HEK293 (cell line): ENCODE measurements at regions not wholly inside any gene's neighbourhood (a gene's known extent, or its start where the extent isn't known, plus 50 kb on each side); places are given as distances from the start of the nearest gene placed in this dataset.

ENCODE experiments used
- CTCF ChIA-PET: fragments of 350-600 bp; formaldehyde crosslinking; extraction: SDS; loops from one replicate; lab custom pipeline; 2021; ENCODE audit warnings: antibody characterized with exemption; lab: Yijun Ruan, JAX
- POLR2A ChIA-PET: fragments of 300-600 bp; formaldehyde crosslinking; extraction: SDS; loops from one replicate; lab custom pipeline; 2020; ENCODE audit warnings: antibody characterized with exemption, inconsistent platforms; lab: Yijun Ruan, JAX
- H3K27ac ChIP-seq: fragments of 200-500 bp; sonication (Bioruptor generic); 2 replicates; pipeline ENCODE4 v1.5.1; 2014; ENCODE audit warnings: low read depth, low read length, control low read depth, inconsistent platforms; ENCODE audit errors: extremely low read depth
- H3K36me3 ChIP-seq, 2 experiments: fragments of 200-500 bp in 1 of 2; sonication (Bioruptor generic) in 1 of 2; 1 replicate in 1 of 2; 2 replicates in 1 of 2; pipeline ENCODE4 v1.5.1; 2014 to 2017; ENCODE audit warnings: inconsistent platforms in 2 of 2, low read length in 2 of 2; ENCODE audit not compliant: control insufficient read depth in 2 of 2, insufficient read depth in 1 of 2
- H3K4me1 ChIP-seq: fragments of 200-500 bp; sonication (Bioruptor generic); 2 replicates; pipeline ENCODE4 v1.5.1; 2014; ENCODE audit warnings: mild to moderate bottlenecking, low read length, inconsistent platforms; ENCODE audit not compliant: control insufficient read depth, insufficient read depth
- H3K4me3 ChIP-seq: 2 replicates; pipeline ENCODE4 v1.5.1; 2011; ENCODE audit warnings: low read depth, mild to moderate bottlenecking, control low read depth, low read length, moderate library complexity
- H3K9me3 ChIP-seq: fragments of 200-500 bp; sonication (Bioruptor generic); 2 replicates; pipeline ENCODE4 v1.5.1; 2014; ENCODE audit warnings: low read depth, low read length, inconsistent platforms; ENCODE audit not compliant: control insufficient read depth, insufficient read depth
- GLIS1 ChIP-seq: fragments of 450-650 bp; formaldehyde crosslinking; IDR thresholded peaks from 2 replicates; pipeline ENCODE4 v1.5.1; 2016; ENCODE audit warnings: missing biosample characterization, missing genetic modification characterization
- GLIS2 ChIP-seq: fragments of 450-650 bp; formaldehyde crosslinking; IDR thresholded peaks from 2 replicates; pipeline ENCODE4 v1.5.1; 2016; ENCODE audit warnings: missing biosample characterization, missing genetic modification characterization
- HOXC10 ChIP-seq: sonication (generic); formaldehyde crosslinking; IDR thresholded peaks from 2 replicates; pipeline ENCODE4 v1.8.1; 2023; ENCODE audit warnings: mild to moderate bottlenecking, missing genetic modification reagents
- KLF1 ChIP-seq: fragments of 450-650 bp; formaldehyde crosslinking; IDR thresholded peaks from 2 replicates; pipeline ENCODE4 v1.5.1; 2016; ENCODE audit warnings: missing biosample characterization, missing genetic modification characterization
- SP2 ChIP-seq: fragments of 450-650 bp; formaldehyde crosslinking; IDR thresholded peaks from 2 replicates; pipeline ENCODE4 v1.5.1; 2016; ENCODE audit warnings: missing biosample characterization, missing genetic modification characterization
- SP7 ChIP-seq: fragments of 450-650 bp; formaldehyde crosslinking; IDR thresholded peaks from 2 replicates; pipeline ENCODE4 v1.5.1; 2016; ENCODE audit warnings: missing biosample characterization, missing genetic modification characterization
- ZBTB17 ChIP-seq: fragments of 450-650 bp; formaldehyde crosslinking; IDR thresholded peaks from 2 replicates; pipeline ENCODE4 v1.5.1; 2016; ENCODE audit warnings: missing biosample characterization, missing genetic modification characterization
- ZBTB48 ChIP-seq: fragments of 450-650 bp; formaldehyde crosslinking; IDR thresholded peaks from 2 replicates; pipeline ENCODE4 v1.5.1; 2016; ENCODE audit warnings: missing biosample characterization, missing genetic modification characterization
- ZFP69B ChIP-seq: fragments of 450-650 bp; formaldehyde crosslinking; IDR thresholded peaks from 2 replicates; pipeline ENCODE4 v1.5.1; 2016; ENCODE audit warnings: missing biosample characterization, missing genetic modification characterization
- ZNF155 ChIP-seq: fragments of 450-650 bp; formaldehyde crosslinking; IDR thresholded peaks from 2 replicates; pipeline ENCODE4 v1.5.1; 2016; ENCODE audit warnings: missing biosample characterization, missing genetic modification characterization
- ZNF280D ChIP-seq: fragments of 450-650 bp; formaldehyde crosslinking; IDR thresholded peaks from 2 replicates; pipeline ENCODE4 v1.5.1; 2016; ENCODE audit warnings: missing biosample characterization, missing genetic modification characterization
- ZNF350 ChIP-seq: fragments of 450-650 bp; formaldehyde crosslinking; IDR thresholded peaks from 2 replicates; pipeline ENCODE4 v1.5.0; 2017; ENCODE audit warnings: missing biosample characterization, mild to moderate bottlenecking, missing genetic modification characterization
- ZNF391 ChIP-seq: fragments of 450-650 bp; formaldehyde crosslinking; IDR thresholded peaks from 2 replicates; pipeline ENCODE4 v1.5.1; 2016; ENCODE audit warnings: low read depth, missing biosample characterization, missing genetic modification characterization, borderline replicate concordance
- ZNF501 ChIP-seq: fragments of 450-650 bp; formaldehyde crosslinking; IDR thresholded peaks from 2 replicates; pipeline ENCODE4 v1.5.1; 2016; ENCODE audit warnings: missing biosample characterization, missing genetic modification characterization
- ZNF654 ChIP-seq: fragments of 450-650 bp; formaldehyde crosslinking; IDR thresholded peaks from 2 replicates; pipeline ENCODE4 v1.5.1; 2016; ENCODE audit warnings: low read depth, missing biosample characterization, missing genetic modification characterization
- ZXDB ChIP-seq: fragments of 450-650 bp; formaldehyde crosslinking; IDR thresholded peaks from 2 replicates; pipeline ENCODE4 v1.5.1; 2016; ENCODE audit warnings: missing biosample characterization, missing genetic modification characterization
- TF ChIP-seq, protein P1 (sequence below): fragments of 450-650 bp; formaldehyde crosslinking; IDR thresholded peaks from 2 replicates; pipeline ENCODE4 v1.5.1; 2016; ENCODE audit warnings: missing biosample characterization, missing genetic modification characterization, borderline replicate concordance
- TF ChIP-seq, protein P2 (sequence below): fragments of 450-650 bp; formaldehyde crosslinking; IDR thresholded peaks from 2 replicates; pipeline ENCODE4 v1.5.1; 2016; ENCODE audit warnings: missing biosample characterization, missing genetic modification characterization
- TF ChIP-seq, protein P3 (sequence below): fragments of 450-650 bp; formaldehyde crosslinking; IDR thresholded peaks from 2 replicates; pipeline ENCODE4 v1.5.1; 2017; ENCODE audit warnings: missing biosample characterization, missing genetic modification characterization

- peak; percentile 27; the same call in 1 of the 2 replicates for TF ChIP-seq GLIS1 (tag by site-specific recombination)
- peak; percentile 34; the same call in 1 of the 2 replicates for TF ChIP-seq ZNF501
- peak; percentile 83 for TF ChIP-seq ZNF654 (tag by site-specific recombination)
- 0 out of 2 replicates have a peak, but pooled peaks have one; percentile 15 for TF ChIP-seq ZXDB (tag by site-specific recombination)
- no peak for TF ChIP-seq SP2
- TF ChIP-seq GLIS2 (tag by site-specific recombination) = 0 out of 2 replicates have a peak, but pooled peaks have one; percentile 13
- TF ChIP-seq, protein P1, sequence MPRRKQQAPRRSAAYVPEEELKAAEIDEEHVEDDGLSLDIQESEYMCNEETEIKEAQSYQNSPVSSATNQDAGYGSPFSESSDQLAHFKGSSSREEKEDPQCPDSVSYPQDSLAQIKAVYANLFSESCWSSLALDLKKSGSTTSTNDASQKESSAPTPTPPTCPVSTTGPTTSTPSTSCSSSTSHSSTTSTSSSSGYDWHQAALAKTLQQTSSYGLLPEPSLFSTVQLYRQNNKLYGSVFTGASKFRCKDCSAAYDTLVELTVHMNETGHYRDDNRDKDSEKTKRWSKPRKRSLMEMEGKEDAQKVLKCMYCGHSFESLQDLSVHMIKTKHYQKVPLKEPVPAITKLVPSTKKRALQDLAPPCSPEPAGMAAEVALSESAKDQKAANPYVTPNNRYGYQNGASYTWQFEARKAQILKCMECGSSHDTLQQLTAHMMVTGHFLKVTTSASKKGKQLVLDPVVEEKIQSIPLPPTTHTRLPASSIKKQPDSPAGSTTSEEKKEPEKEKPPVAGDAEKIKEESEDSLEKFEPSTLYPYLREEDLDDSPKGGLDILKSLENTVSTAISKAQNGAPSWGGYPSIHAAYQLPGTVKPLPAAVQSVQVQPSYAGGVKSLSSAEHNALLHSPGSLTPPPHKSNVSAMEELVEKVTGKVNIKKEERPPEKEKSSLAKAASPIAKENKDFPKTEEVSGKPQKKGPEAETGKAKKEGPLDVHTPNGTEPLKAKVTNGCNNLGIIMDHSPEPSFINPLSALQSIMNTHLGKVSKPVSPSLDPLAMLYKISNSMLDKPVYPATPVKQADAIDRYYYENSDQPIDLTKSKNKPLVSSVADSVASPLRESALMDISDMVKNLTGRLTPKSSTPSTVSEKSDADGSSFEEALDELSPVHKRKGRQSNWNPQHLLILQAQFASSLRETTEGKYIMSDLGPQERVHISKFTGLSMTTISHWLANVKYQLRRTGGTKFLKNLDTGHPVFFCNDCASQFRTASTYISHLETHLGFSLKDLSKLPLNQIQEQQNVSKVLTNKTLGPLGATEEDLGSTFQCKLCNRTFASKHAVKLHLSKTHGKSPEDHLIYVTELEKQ = no peak
- TF ChIP-seq ZBTB48 = 0 out of 2 replicates have a peak, but pooled peaks have one; percentile 11
- TF ChIP-seq ZNF391 = no peak
- TF ChIP-seq ZBTB17 (tag by site-specific recombination) = peak; percentile 68
- TF ChIP-seq SP7 (tag by site-specific recombination) = peak; percentile 44; the same call in 1 of the 2 replicates
Observed at GRCh38 chr10:21278491-21279216, 246.8 kb downstream of the SKIDA1 start (continued).

DNA sequence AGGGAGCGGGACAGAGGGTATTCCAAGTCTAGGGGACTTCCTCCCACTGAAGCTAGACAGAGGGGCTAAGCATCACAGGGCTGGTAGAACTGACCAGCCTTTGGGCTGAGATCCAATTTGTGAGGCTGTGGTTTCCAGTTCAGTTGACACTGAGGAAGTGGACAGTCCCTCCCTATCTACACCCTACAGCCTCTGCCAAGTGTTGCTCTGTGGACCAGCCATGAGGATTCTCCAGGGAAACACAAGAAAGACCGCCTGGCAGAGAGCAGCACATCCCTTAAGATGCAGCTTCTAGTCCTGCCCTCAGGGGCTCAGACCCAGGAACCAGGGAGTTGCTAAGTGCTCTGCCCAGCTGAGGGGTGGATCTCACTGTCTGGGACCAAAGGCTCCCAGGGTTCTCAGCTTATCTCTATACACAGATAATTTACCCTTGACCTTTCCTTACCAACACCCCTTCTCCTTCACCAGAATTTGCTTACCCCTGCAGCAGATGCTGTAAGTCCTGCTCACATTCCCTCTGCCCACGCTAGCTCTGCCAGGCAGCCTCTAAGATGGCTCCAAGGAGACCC, 252.0 kb downstream of the SKIDA1 start:
- H3K4me1 ChIP-seq = no peaks in the 10 kb centered on the region
- ChIA-PET POLR2A (interaction anchor here (2.0 kb wide), 1 partner anchor 223 kb away, joined by 5 read pairs; no protein-coding TSS in a partner anchor), CTCF (interaction anchor here (0.6 to 7.4 kb wide), 2 partner anchors 195 to 419 kb away, joined by 3 to 82 read pairs; no protein-coding TSS in a partner anchor)
- no peak overlapping the region for H3K4me3 ChIP-seq
- H3K27ac ChIP-seq = no peak overlapping the region
- no peaks in the 10 kb centered on the region for H3K36me3 ChIP-seq
- no peaks in the 10 kb centered on the region for H3K9me3 ChIP-seq
- TF ChIP-seq KLF1 (tag by site-specific recombination) = no peak
- TF ChIP-seq, protein P2, sequence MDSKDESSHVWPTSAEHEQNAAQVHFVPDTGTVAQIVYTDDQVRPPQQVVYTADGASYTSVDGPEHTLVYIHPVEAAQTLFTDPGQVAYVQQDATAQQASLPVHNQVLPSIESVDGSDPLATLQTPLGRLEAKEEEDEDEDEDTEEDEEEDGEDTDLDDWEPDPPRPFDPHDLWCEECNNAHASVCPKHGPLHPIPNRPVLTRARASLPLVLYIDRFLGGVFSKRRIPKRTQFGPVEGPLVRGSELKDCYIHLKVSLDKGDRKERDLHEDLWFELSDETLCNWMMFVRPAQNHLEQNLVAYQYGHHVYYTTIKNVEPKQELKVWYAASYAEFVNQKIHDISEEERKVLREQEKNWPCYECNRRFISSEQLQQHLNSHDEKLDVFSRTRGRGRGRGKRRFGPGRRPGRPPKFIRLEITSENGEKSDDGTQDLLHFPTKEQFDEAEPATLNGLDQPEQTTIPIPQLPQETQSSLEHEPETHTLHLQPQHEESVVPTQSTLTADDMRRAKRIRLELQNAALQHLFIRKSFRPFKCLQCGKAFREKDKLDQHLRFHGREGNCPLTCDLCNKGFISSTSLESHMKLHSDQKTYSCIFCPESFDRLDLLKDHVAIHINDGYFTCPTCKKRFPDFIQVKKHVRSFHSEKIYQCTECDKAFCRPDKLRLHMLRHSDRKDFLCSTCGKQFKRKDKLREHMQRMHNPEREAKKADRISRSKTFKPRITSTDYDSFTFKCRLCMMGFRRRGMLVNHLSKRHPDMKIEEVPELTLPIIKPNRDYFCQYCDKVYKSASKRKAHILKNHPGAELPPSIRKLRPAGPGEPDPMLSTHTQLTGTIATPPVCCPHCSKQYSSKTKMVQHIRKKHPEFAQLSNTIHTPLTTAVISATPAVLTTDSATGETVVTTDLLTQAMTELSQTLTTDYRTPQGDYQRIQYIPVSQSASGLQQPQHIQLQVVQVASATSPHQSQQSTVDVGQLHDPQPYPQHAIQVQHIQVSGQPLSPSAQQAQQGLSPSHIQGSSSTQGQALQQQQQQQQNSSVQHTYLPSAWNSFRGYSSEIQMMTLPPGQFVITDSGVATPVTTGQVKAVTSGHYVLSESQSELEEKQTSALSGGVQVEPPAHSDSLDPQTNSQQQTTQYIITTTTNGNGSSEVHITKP (tag by site-specific recombination) = peak; percentile 31; the same call in 1 of the 2 replicates

DNA sequence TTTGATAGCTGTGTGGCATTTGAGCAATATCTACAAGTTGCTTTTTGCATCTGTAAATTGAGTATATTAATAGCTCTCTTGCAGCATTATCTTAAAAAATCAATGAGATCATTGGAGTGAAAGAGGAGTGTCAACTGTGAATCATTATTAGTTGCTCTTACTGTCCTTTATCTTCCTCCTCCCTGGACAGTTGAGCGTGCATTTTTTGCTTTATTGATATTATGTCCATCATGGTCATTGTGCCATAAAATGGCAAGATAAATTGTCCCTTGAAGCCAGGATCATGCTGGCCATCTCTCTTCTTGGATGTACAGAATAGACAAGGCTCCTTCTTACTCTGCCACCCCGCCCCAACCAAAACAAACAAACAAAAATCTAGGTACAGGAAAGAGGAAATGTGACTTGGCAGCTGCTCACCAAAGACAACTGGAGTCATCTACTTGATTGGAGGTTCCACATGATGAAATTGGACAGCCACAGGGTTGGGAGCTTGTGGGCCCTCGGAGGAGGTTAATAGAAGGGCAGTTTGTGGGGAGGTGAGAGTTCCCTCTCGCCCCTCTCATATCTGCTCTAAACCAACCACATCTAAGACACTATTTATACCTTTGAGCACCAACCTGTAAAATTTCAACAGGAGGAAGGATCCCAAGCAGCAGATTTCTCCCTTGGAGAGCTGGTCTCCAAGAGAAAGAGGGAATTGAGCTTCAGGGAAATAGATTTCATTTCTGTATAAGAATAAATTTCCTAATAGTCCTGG, 252.7 kb downstream of the SKIDA1 start:
- Histone ChIP-seq H3K4me3 (no peak overlapping the region), H3K9me3 (no peaks in the 10 kb centered on the region), H3K4me1 (no peaks in the 10 kb centered on the region), H3K36me3 (no peaks in the 10 kb centered on the region), H3K27ac (no peak overlapping the region)
- ChIA-PET POLR2A (interaction anchor here (2.0 kb wide), 1 partner anchor 224 kb away, joined by 5 read pairs; no protein-coding TSS in a partner anchor), CTCF (interaction anchor here (0.6 to 7.4 kb wide), 3 partner anchors 194 to 1722 kb away, joined by 3 to 82 read pairs (median 4); no protein-coding TSS in a partner anchor)
- TF ChIP-seq ZNF280D (tag by site-specific recombination) = no peak
- TF ChIP-seq, protein P3, sequence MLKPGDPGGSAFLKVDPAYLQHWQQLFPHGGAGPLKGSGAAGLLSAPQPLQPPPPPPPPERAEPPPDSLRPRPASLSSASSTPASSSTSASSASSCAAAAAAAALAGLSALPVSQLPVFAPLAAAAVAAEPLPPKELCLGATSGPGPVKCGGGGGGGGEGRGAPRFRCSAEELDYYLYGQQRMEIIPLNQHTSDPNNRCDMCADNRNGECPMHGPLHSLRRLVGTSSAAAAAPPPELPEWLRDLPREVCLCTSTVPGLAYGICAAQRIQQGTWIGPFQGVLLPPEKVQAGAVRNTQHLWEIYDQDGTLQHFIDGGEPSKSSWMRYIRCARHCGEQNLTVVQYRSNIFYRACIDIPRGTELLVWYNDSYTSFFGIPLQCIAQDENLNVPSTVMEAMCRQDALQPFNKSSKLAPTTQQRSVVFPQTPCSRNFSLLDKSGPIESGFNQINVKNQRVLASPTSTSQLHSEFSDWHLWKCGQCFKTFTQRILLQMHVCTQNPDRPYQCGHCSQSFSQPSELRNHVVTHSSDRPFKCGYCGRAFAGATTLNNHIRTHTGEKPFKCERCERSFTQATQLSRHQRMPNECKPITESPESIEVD = no peak
- no peak for TF ChIP-seq ZNF155 (tag by site-specific recombination)
- TF ChIP-seq HOXC10 (CRISPR knock-in tag) = no peak
- no peak for TF ChIP-seq ZNF350 (tag by site-specific recombination)
- no peak for TF ChIP-seq ZFP69B (tag by site-specific recombination)
